ENCODE measurements at regions not wholly inside any gene's neighbourhood (a gene's known extent, or its start where the extent isn't known, plus 50 kb on each side); places are given as distances from the start of the nearest gene placed in this dataset.

DNA sequence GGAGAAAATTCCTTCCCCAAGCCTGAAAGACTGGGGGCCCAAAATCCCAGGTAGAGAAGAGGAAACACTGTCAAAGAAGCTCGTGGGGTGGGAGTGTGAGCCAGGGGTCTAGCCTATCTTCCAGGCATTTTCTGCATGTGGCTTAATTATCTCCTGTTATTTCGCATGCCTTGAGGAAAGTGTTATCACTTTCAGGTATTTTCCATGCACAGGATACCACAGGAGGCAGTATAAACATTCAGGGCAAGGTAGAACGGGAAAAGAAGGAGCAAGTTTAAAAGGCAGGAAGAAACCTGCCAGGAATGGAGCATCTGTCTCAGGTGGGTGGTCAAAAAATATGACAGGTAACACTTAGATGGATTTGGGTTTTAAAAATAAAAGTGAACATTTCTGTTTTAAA is 575.3 kb upstream of the ZNF385D start:
- ChIA-PET POLR2A (ENCODE audit: partially characterized antibody) (no interaction called here), CTCF (ENCODE audit: partially characterized antibody) (no interaction called here)
- no peak overlapping the region for H3K4me3 ChIP-seq (ENCODE audit: low read length in 2 of 2)
- H3K9me3 Mint-ChIP-seq, result peaks cover 0 to 17% (median 7%) of the 10 kb centered on the region in 8 donors
- H3K27me3 ChIP-seq (ENCODE audit: insufficient read depth, low read length), result no peaks in the 10 kb centered on the region
- H3K27me3 Mint-ChIP-seq, result no peaks in the 10 kb centered on the region
- no peak overlapping the region for H3K27ac ChIP-seq (ENCODE audit: low read depth, low read length)
- intact Hi-C loops (cut with micrococcal nuclease), result no loop called here
- H3K4me1 Mint-ChIP-seq, result no peaks in the 10 kb centered on the region
- no peak for DNase-seq
- H3K36me3 ChIP-seq (ENCODE audit: insufficient read depth, low read length), result no peaks in the 10 kb centered on the region
- no peaks in the 10 kb centered on the region for H3K36me3 Mint-ChIP-seq
- no peak overlapping the region for H3K27ac Mint-ChIP-seq
- no peaks in the 10 kb centered on the region for H3K9me3 ChIP-seq (ENCODE audit: control insufficient read depth in 1 of 2, low read length in 2 of 2)
- no peak overlapping the region for H3K4me3 Mint-ChIP-seq
- H3K4me1 ChIP-seq (ENCODE audit: insufficient read depth, low read length), result no peaks in the 10 kb centered on the region

DNA sequence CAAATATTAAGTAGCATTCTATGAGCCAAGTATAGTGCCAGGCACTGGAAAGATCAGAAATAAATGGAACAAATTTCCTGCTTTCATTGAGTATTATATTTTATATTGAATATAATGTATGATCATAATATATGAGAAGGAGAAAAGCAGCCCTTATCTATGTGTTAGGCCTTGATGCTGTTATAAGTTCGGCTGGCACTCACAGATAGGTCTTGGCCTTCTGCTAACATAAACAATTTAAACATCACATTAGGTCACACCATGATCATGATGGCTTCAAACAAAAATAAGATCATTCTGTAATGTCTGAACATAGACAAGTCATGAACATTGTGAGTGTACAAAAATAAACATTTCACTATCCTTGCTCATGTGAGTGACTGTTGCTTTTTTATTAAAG is 584.0 kb upstream of the ZNF385D start:
- no peaks in the 10 kb centered on the region for H3K27me3 ChIP-seq (ENCODE audit: insufficient read depth, low read length)
- no peak overlapping the region for H3K4me3 ChIP-seq (ENCODE audit: low read length in 2 of 2)
- Mint-ChIP-seq H3K27me3 (no peaks in the 10 kb centered on the region), H3K27ac (no peak overlapping the region), H3K9me3 (peaks cover 0 to 5% (median 3%) of the 10 kb centered on the region in 8 donors), H3K4me1 (no peaks in the 10 kb centered on the region), H3K4me3 (no peak overlapping the region), H3K36me3 (no peaks in the 10 kb centered on the region)
- CTCF ChIA-PET (ENCODE audit: partially characterized antibody), result no interaction called here
- no peak overlapping the region for H3K27ac ChIP-seq (ENCODE audit: low read depth, low read length)
- DNase-seq, result no peak
- no peaks in the 10 kb centered on the region for H3K9me3 ChIP-seq (ENCODE audit: control insufficient read depth in 1 of 2, low read length in 2 of 2)
- POLR2A ChIA-PET (ENCODE audit: partially characterized antibody), result no interaction called here
- no peaks in the 10 kb centered on the region for H3K4me1 ChIP-seq (ENCODE audit: insufficient read depth, low read length)
- intact Hi-C loops (cut with micrococcal nuclease), result no loop called here
- no peaks in the 10 kb centered on the region for H3K36me3 ChIP-seq (ENCODE audit: insufficient read depth, low read length)

- Mint-ChIP-seq H3K4me1 (no peaks in the 10 kb centered on the region), H3K27me3 (no peaks in the 10 kb centered on the region), H3K36me3 (no peaks in the 10 kb centered on the region), H3K27ac (no peak overlapping the region), H3K4me3 (no peak overlapping the region), H3K9me3 (peaks cover 0 to 10% (median 3%) of the 10 kb centered on the region in 8 donors)
- ChIA-PET POLR2A (ENCODE audit: partially characterized antibody) (no interaction called here), CTCF (ENCODE audit: partially characterized antibody) (no interaction called here)
- intact Hi-C loops (cut with micrococcal nuclease), result no loop called here
- Histone ChIP-seq H3K4me3 (ENCODE audit: low read length in 2 of 2) (no peak overlapping the region), H3K27me3 (ENCODE audit: insufficient read depth, low read length) (no peaks in the 10 kb centered on the region), H3K36me3 (ENCODE audit: insufficient read depth, low read length) (no peaks in the 10 kb centered on the region), H3K27ac (ENCODE audit: low read depth, low read length) (no peak overlapping the region), H3K9me3 (ENCODE audit: control insufficient read depth in 1 of 2, low read length in 2 of 2) (no peaks in the 10 kb centered on the region), H3K4me1 (ENCODE audit: insufficient read depth, low read length) (no peaks in the 10 kb centered on the region)
- no peak for DNase-seq
These were observed 598.3 kb upstream of the ZNF385D start for GRCh38 chr3:22349215-22349851.

GRCh38 chr3:22351806-22352205 is 600.8 kb upstream of the ZNF385D start:
- Mint-ChIP-seq H3K36me3 (no peaks in the 10 kb centered on the region), H3K4me3 (no peak overlapping the region), H3K27me3 (no peaks in the 10 kb centered on the region), H3K9me3 (peaks cover 0 to 5% (median 3%) of the 10 kb centered on the region in 8 donors), H3K27ac (no peak overlapping the region), H3K4me1 (no peaks in the 10 kb centered on the region)
- Histone ChIP-seq H3K4me1 (ENCODE audit: insufficient read depth, low read length) (no peaks in the 10 kb centered on the region), H3K27me3 (ENCODE audit: insufficient read depth, low read length) (no peaks in the 10 kb centered on the region), H3K4me3 (ENCODE audit: low read length in 2 of 2) (no peak overlapping the region), H3K36me3 (ENCODE audit: insufficient read depth, low read length) (no peaks in the 10 kb centered on the region), H3K9me3 (ENCODE audit: control insufficient read depth in 1 of 2, low read length in 2 of 2) (no peaks in the 10 kb centered on the region), H3K27ac (ENCODE audit: low read depth, low read length) (no peak overlapping the region)
- DNase-seq, result no peak
- POLR2A ChIA-PET (ENCODE audit: partially characterized antibody), result no interaction called here
- CTCF ChIA-PET (ENCODE audit: partially characterized antibody), result no interaction called here
- intact Hi-C loops (cut with micrococcal nuclease), result no loop called here

DNA sequence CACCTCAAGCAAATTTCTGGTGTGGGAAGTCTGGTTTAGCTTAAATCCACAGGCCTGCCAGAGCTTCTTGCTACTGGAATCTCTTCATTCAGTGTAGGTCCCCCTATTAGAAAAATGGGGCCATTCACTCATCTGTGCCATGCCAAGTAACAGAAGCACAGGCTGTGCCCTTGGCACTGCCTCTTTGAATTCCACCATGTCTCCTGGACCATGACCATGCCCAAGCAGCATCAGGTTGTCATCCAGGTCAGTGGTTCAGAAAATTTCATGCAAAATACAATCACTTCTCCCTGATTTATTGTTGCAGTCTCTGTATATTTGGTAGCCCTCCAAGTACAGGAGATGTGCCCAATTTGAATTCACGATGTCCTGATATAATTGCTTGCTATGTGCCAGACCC is 602.1 kb upstream of the ZNF385D start:
- Histone ChIP-seq H3K9me3 (ENCODE audit: control insufficient read depth in 1 of 2, low read length in 2 of 2) (no peaks in the 10 kb centered on the region), H3K27ac (ENCODE audit: low read depth, low read length) (no peak overlapping the region), H3K4me3 (ENCODE audit: low read length in 2 of 2) (no peak overlapping the region), H3K36me3 (ENCODE audit: insufficient read depth, low read length) (no peaks in the 10 kb centered on the region), H3K4me1 (ENCODE audit: insufficient read depth, low read length) (no peaks in the 10 kb centered on the region), H3K27me3 (ENCODE audit: insufficient read depth, low read length) (no peaks in the 10 kb centered on the region)
- no peak overlapping the region for H3K4me3 Mint-ChIP-seq
- H3K36me3 Mint-ChIP-seq, result no peaks in the 10 kb centered on the region
- H3K4me1 Mint-ChIP-seq, result no peaks in the 10 kb centered on the region
- H3K27me3 Mint-ChIP-seq, result no peaks in the 10 kb centered on the region
- intact Hi-C loops (cut with micrococcal nuclease), result no loop called here
- DNase-seq, result no peak
- ChIA-PET POLR2A (ENCODE audit: partially characterized antibody) (no interaction called here), CTCF (ENCODE audit: partially characterized antibody) (no interaction called here)
- H3K27ac Mint-ChIP-seq, result no peak overlapping the region
- H3K9me3 Mint-ChIP-seq, result peaks cover 0 to 5% (median 1%) of the 10 kb centered on the region in 8 donors

GRCh38 chr3:22358334-22358733 is 607.3 kb upstream of the ZNF385D start:
- Histone ChIP-seq H3K27ac (ENCODE audit: low read depth, low read length) (no peak overlapping the region), H3K36me3 (ENCODE audit: insufficient read depth, low read length) (no peaks in the 10 kb centered on the region), H3K27me3 (ENCODE audit: insufficient read depth, low read length) (no peaks in the 10 kb centered on the region), H3K4me1 (ENCODE audit: insufficient read depth, low read length) (no peaks in the 10 kb centered on the region), H3K9me3 (ENCODE audit: control insufficient read depth in 1 of 2, low read length in 2 of 2) (no peaks in the 10 kb centered on the region), H3K4me3 (ENCODE audit: low read length in 2 of 2) (no peak overlapping the region)
- H3K4me3 Mint-ChIP-seq, result no peak overlapping the region
- intact Hi-C loops (cut with micrococcal nuclease), result no loop called here
- no peak for DNase-seq
- POLR2A ChIA-PET (ENCODE audit: partially characterized antibody), result no interaction called here
- H3K27ac Mint-ChIP-seq, result no peak overlapping the region
- H3K27me3 Mint-ChIP-seq, result no peaks in the 10 kb centered on the region
- no peaks in the 10 kb centered on the region for H3K4me1 Mint-ChIP-seq
- H3K36me3 Mint-ChIP-seq, result no peaks in the 10 kb centered on the region
- CTCF ChIA-PET (ENCODE audit: partially characterized antibody), result no interaction called here
- H3K9me3 Mint-ChIP-seq, result peaks cover 0 to 13% (median 4%) of the 10 kb centered on the region in 8 donors

DNA sequence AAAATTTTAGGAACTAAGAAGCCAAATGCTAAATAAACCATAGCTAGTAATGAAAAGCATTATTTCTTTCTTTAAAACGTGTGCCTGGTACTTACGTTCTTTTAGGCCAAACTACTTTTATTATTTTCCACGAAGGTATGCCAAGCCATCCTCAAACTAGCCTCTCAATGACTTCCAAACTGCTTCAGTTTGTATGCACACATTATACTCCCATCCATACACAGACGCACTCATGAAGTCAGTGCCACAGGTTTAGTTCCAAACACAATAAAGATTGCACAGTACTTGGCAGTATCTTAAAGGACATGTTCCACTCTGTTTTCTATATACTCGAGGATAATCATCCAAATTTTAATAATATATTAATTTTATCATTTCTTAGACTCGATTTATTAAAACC is 609.2 kb upstream of the ZNF385D start:
- no peak overlapping the region for H3K4me3 ChIP-seq (ENCODE audit: low read length in 2 of 2)
- Mint-ChIP-seq H3K4me3 (no peak overlapping the region), H3K4me1 (no peaks in the 10 kb centered on the region), H3K9me3 (peaks cover 0 to 8% (median 4%) of the 10 kb centered on the region in 8 donors), H3K27ac (no peak overlapping the region), H3K27me3 (no peaks in the 10 kb centered on the region), H3K36me3 (no peaks in the 10 kb centered on the region)
- H3K4me1 ChIP-seq (ENCODE audit: insufficient read depth, low read length), result no peaks in the 10 kb centered on the region
- H3K36me3 ChIP-seq (ENCODE audit: insufficient read depth, low read length), result no peaks in the 10 kb centered on the region
- CTCF ChIA-PET (ENCODE audit: partially characterized antibody), result no interaction called here
- POLR2A ChIA-PET (ENCODE audit: partially characterized antibody), result no interaction called here
- no peaks in the 10 kb centered on the region for H3K9me3 ChIP-seq (ENCODE audit: control insufficient read depth in 1 of 2, low read length in 2 of 2)
- H3K27ac ChIP-seq (ENCODE audit: low read depth, low read length), result no peak overlapping the region
- DNase-seq, result no peak
- no peaks in the 10 kb centered on the region for H3K27me3 ChIP-seq (ENCODE audit: insufficient read depth, low read length)
- intact Hi-C loops (cut with micrococcal nuclease), result no loop called here

- POLR2A ChIA-PET (ENCODE audit: partially characterized antibody), result no interaction called here
- Histone ChIP-seq H3K36me3 (ENCODE audit: insufficient read depth, low read length) (no peaks in the 10 kb centered on the region), H3K9me3 (ENCODE audit: control insufficient read depth in 1 of 2, low read length in 2 of 2) (no peaks in the 10 kb centered on the region), H3K27me3 (ENCODE audit: insufficient read depth, low read length) (no peaks in the 10 kb centered on the region), H3K4me1 (ENCODE audit: insufficient read depth, low read length) (no peaks in the 10 kb centered on the region), H3K4me3 (ENCODE audit: low read length in 2 of 2) (no peak overlapping the region), H3K27ac (ENCODE audit: low read depth, low read length) (no peak overlapping the region)
- no peak for DNase-seq
- H3K4me3 Mint-ChIP-seq, result no peak overlapping the region
- H3K27me3 Mint-ChIP-seq, result no peaks in the 10 kb centered on the region
- CTCF ChIA-PET (ENCODE audit: partially characterized antibody), result no interaction called here
- intact Hi-C loops (cut with micrococcal nuclease), result no loop called here
- H3K36me3 Mint-ChIP-seq, result no peaks in the 10 kb centered on the region
- H3K27ac Mint-ChIP-seq, result no peak overlapping the region
- no peaks in the 10 kb centered on the region for H3K4me1 Mint-ChIP-seq
- H3K9me3 Mint-ChIP-seq, result peaks cover 0 to 10% (median 4%) of the 10 kb centered on the region in 8 donors
These were observed 610.0 kb upstream of the ZNF385D start for GRCh38 chr3:22360970-22361369.
